ENCODE measurements at regions not wholly inside any gene's neighbourhood (a gene's known extent, or its start where the extent isn't known, plus 50 kb on each side); places are given as distances from the start of the nearest gene placed in this dataset.

GRCh38 chr6:98779618-98780017 lies 54.8 kb upstream of the POU3F2 start:
- DNase-seq: no peak

- DNase-seq: no peak
Measured at GRCh38 chr6:98782772-98783171, 51.6 kb upstream of the POU3F2 start.

- no peak for DNase-seq
Measured at GRCh38 chr6:98783578-98783977, 50.8 kb upstream of the POU3F2 start.
